ENCODE measurements at regions not wholly inside any gene's neighbourhood (a gene's known extent, or its start where the extent isn't known, plus 50 kb on each side); places are given as distances from the start of the nearest gene placed in this dataset.

DNA sequence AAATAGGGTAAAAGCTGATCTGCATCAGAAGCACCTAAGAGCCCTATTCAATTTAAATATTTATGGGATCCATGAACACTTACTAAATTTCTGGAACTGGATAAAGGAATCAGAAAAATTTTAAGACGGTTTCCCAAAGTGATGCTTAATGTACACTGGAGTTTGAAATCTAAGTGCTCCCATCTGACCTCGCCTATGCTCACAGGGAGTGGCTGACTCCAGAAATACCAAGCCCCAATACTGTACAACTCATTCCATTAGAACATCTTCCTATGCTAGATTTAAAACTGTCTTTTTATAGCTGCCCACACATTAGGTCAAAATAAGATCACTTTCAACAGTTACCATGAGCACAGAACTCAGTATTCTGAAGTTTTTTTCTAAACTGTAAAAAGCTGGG is 1214.6 kb downstream of the CDH11 start:
- Mint-ChIP-seq H3K27ac (no peak overlapping the region), H3K27me3 (ENCODE audit: low read depth) (no peaks in the 10 kb centered on the region), H3K4me1 (peaks cover 5% of the 10 kb centered on the region), H3K9me3 (no peaks in the 10 kb centered on the region), H3K4me3 (no peak overlapping the region), H3K36me3 (ENCODE audit: low read depth) (no peaks in the 10 kb centered on the region)
- TF ChIP-seq, protein P1, sequence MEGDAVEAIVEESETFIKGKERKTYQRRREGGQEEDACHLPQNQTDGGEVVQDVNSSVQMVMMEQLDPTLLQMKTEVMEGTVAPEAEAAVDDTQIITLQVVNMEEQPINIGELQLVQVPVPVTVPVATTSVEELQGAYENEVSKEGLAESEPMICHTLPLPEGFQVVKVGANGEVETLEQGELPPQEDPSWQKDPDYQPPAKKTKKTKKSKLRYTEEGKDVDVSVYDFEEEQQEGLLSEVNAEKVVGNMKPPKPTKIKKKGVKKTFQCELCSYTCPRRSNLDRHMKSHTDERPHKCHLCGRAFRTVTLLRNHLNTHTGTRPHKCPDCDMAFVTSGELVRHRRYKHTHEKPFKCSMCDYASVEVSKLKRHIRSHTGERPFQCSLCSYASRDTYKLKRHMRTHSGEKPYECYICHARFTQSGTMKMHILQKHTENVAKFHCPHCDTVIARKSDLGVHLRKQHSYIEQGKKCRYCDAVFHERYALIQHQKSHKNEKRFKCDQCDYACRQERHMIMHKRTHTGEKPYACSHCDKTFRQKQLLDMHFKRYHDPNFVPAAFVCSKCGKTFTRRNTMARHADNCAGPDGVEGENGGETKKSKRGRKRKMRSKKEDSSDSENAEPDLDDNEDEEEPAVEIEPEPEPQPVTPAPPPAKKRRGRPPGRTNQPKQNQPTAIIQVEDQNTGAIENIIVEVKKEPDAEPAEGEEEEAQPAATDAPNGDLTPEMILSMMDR (IDR thresholded peaks at IDR 0.05; ENCODE audit: unreplicated experiment in 3 of 3): no peak

DNA sequence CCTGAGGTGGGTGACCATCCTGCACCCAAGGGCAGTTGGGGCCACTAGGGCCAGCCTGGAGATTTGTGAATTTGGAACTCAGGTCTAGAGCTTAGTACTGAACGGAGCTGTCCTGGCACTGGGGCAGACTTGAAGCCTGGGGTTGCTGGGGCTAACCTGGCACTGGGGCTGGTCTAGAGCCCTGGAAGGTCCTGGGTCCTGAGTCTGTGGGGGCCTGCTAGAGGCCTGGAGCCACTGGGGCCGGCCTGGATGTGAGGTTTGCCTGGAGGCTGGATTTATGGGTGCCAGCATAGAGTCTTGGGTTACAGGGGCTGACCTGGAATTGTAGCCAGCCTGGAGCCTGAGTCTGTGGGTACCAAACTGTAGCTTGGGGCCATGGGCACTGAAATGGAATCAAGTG is 1216.9 kb downstream of the CDH11 start:
- H3K9me3 Mint-ChIP-seq: no peaks in the 10 kb centered on the region
- H3K4me3 Mint-ChIP-seq: no peak overlapping the region
- TF ChIP-seq, protein P1 (IDR thresholded peaks at IDR 0.05; ENCODE audit: unreplicated experiment in 3 of 3): no peak
- H3K27me3 Mint-ChIP-seq (ENCODE audit: low read depth): no peaks in the 10 kb centered on the region
- H3K4me1 Mint-ChIP-seq: peaks cover 12% of the 10 kb centered on the region
- no peak overlapping the region for H3K27ac Mint-ChIP-seq
- H3K36me3 Mint-ChIP-seq (ENCODE audit: low read depth): no peaks in the 10 kb centered on the region

DNA sequence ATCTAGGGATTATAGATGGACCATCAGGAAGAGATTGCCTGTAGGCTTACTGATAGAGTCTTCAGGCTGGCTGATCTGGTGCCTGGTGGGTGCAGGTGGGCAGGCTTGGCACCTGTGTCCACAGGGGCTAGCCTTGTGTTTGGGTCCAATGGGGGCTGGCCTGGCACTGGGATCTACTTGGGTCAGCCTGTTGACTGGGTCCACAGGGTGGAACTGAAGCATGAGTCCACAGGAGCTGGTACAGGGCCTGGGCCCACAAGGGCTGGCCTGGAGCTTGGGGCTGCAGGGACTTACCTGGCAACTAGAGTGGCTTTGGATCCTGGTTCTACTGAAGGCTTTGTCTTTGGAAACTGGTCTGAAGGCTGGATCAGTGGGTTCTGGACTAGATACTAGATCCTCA is 1217.7 kb downstream of the CDH11 start:
- H3K36me3 Mint-ChIP-seq (ENCODE audit: low read depth): no peaks in the 10 kb centered on the region
- H3K4me3 Mint-ChIP-seq: no peak overlapping the region
- H3K4me1 Mint-ChIP-seq: peaks cover 12% of the 10 kb centered on the region
- no peak overlapping the region for H3K27ac Mint-ChIP-seq
- TF ChIP-seq, protein P1 (IDR thresholded peaks at IDR 0.05; ENCODE audit: unreplicated experiment in 3 of 3): no peak
- H3K27me3 Mint-ChIP-seq (ENCODE audit: low read depth): no peaks in the 10 kb centered on the region
- no peaks in the 10 kb centered on the region for H3K9me3 Mint-ChIP-seq

DNA sequence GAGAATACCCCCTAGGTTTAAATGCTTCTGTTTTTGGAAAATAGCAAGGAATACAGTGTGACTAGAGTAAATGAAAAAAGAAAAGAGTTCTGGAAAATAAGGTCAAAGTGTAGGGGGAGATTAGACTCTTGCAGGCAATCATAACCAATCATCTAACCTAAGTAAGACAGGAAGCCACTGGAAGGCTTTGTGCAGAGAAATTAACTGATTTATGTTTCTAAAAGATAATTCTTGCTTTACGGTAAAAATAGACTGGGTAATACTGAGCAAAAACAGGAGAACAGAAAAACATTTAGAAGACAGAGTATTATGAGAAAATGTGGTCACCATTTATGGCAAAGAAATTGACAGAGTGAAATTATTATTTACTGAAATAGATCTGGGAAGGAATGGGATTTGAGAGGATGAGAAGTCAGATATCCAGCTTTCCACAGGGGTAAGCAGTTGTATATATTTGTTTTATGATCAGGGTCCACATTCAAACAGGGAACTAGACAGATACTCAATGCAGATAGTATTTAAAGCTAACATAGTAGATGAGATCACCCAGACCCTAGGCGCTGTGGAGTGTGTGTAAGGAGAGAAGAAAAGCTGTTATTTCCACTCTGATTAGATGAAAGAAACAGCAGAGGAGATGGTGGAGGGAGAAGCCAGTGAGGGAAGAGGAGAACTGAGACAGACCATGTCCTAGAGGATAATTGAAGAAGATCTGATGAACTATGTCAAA is 1225.3 kb downstream of the CDH11 start:
- TF ChIP-seq, protein P1 (IDR thresholded peaks at IDR 0.05; ENCODE audit: unreplicated experiment in 3 of 3): no peak
- Mint-ChIP-seq H3K9me3 (no peaks in the 10 kb centered on the region), H3K4me3 (no peak overlapping the region), H3K27ac (no peak overlapping the region), H3K36me3 (ENCODE audit: low read depth) (no peaks in the 10 kb centered on the region), H3K4me1 (peaks cover under 1% of the 10 kb centered on the region), H3K27me3 (ENCODE audit: low read depth) (no peaks in the 10 kb centered on the region)

DNA sequence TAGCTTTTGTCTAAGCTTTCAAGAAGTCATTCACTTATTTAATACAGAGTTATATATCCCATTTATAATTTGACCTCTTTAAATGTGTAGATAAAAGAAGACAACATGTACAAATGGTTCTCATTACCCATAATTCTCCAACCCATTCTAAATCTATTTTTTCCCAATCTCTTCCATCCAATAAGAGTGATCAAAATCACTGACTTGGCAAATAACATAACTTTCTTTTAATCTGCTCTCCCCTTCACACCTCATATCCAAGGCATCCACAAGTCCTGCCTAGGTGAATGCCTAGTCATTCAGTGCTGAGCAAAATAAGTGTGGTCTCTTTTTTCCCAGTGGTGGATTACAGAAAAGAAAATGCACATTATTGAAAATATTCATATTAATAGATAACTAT is 1231.1 kb downstream of the CDH11 start:
- Mint-ChIP-seq H3K4me1 (peaks cover 8% of the 10 kb centered on the region), H3K9me3 (peaks cover 2% of the 10 kb centered on the region), H3K27ac (no peak overlapping the region), H3K27me3 (ENCODE audit: low read depth) (peaks cover 4% of the 10 kb centered on the region), H3K4me3 (no peak overlapping the region), H3K36me3 (ENCODE audit: low read depth) (no peaks in the 10 kb centered on the region)
- TF ChIP-seq, protein P1 (IDR thresholded peaks at IDR 0.05; ENCODE audit: unreplicated experiment in 3 of 3): no peak

DNA sequence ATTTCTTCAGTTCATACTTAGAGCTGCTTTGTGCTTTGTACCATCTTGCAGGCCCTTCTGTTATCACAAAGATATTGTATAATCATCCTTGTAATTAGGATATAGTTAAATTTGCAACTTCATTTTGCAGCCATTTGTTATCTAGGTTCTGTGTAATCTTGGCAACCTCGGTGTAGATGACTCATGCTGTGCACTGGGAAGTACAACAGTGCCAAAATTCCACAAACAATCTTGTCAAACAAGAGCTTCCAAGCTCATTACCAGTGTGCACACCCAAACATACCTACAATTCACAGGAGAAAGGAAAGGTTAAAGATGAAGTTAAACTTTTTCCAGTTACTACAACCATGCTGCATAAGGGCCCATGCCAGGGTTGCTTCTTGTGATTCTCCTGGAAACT is 1231.8 kb downstream of the CDH11 start:
- Mint-ChIP-seq H3K9me3 (peaks cover 2% of the 10 kb centered on the region), H3K27ac (peak overlapping the region in 2 of 3 experiments; percentile 42 to 74), H3K4me1 (peaks cover 8% of the 10 kb centered on the region), H3K27me3 (ENCODE audit: low read depth) (peaks cover 4% of the 10 kb centered on the region), H3K4me3 (no peak overlapping the region), H3K36me3 (ENCODE audit: low read depth) (no peaks in the 10 kb centered on the region)
- TF ChIP-seq, protein P1 (IDR thresholded peaks at IDR 0.05; ENCODE audit: unreplicated experiment in 3 of 3): no peak

Measured in nephron (organoid).